ENCODE measurements at regions not wholly inside any gene's neighbourhood (a gene's known extent, or its start where the extent isn't known, plus 50 kb on each side); places are given as distances from the start of the nearest gene placed in this dataset.

DNA sequence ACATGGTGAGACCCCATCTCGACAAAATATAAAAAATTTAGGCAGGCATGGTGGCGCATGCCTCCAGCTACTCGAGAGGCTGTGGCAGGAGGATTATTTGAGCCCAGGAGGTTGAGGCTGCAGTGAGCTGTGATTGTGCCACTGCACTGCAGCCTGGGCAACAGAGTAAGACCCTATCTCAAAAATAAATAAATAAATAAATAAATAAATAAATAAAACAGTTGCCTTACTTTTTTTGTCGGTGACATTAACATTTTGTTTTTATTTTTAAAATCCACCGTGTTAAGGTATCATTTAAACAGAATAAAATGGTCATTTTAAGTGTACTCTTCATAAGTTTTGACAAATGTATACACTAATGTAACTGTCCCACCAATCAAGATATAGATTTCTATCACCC is 57.0 kb downstream of the RASL11A start:
- Histone ChIP-seq H3K9ac (ENCODE audit: low read depth in 1 of 2, low read length in 2 of 2) (no peak overlapping the region), H3K4me3 (ENCODE audit: low read length in 2 of 2) (no peak overlapping the region), H3K27me3 (ENCODE audit: control insufficient read depth in 2 of 2, insufficient read depth in 2 of 2, low read length in 2 of 2) (no peaks in the 10 kb centered on the region), H3K4me1 (ENCODE audit: control insufficient read depth in 2 of 2, insufficient read depth in 2 of 2, low read length in 2 of 2) (no peaks in the 10 kb centered on the region), H3K9me3 (ENCODE audit: control insufficient read depth in 2 of 2, low read length in 2 of 2) (no peaks in the 10 kb centered on the region), H3K27ac (ENCODE audit: low read depth in 2 of 2, low read length in 2 of 2) (no peak overlapping the region), H3K36me3 (ENCODE audit: control insufficient read depth in 2 of 2, insufficient read depth in 2 of 2, low read length in 2 of 2) (no peaks in the 10 kb centered on the region)

DNA sequence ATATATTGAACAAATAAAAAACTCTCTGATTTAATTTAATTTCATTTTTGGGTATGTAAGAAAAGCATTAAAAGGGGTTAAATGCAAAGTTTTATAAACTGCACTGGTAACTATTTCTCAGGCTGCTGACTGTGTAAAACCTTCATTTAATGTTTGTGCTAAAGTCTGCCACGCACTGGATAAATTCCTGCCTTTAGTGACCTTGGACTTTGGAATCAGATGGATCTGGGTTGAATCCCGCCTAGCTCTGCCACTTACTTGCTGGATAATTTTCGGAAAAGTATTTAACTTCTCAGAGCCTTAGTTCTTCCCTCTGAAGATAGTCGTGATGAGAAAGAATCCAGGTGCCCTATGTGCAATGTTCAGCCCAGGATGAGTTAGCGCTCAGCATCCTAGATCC is 58.6 kb downstream of the RASL11A start:
- no peaks in the 10 kb centered on the region for H3K4me1 ChIP-seq (ENCODE audit: control insufficient read depth in 2 of 2, insufficient read depth in 2 of 2, low read length in 2 of 2)
- H3K9ac ChIP-seq (ENCODE audit: low read depth in 1 of 2, low read length in 2 of 2) = no peak overlapping the region
- no peaks in the 10 kb centered on the region for H3K27me3 ChIP-seq (ENCODE audit: control insufficient read depth in 2 of 2, insufficient read depth in 2 of 2, low read length in 2 of 2)
- H3K4me3 ChIP-seq (ENCODE audit: low read length in 2 of 2) = no peak overlapping the region
- no peak overlapping the region for H3K27ac ChIP-seq (ENCODE audit: low read depth in 2 of 2, low read length in 2 of 2)
- H3K9me3 ChIP-seq (ENCODE audit: control insufficient read depth in 2 of 2, low read length in 2 of 2) = no peaks in the 10 kb centered on the region
- H3K36me3 ChIP-seq (ENCODE audit: control insufficient read depth in 2 of 2, insufficient read depth in 2 of 2, low read length in 2 of 2) = no peaks in the 10 kb centered on the region

DNA sequence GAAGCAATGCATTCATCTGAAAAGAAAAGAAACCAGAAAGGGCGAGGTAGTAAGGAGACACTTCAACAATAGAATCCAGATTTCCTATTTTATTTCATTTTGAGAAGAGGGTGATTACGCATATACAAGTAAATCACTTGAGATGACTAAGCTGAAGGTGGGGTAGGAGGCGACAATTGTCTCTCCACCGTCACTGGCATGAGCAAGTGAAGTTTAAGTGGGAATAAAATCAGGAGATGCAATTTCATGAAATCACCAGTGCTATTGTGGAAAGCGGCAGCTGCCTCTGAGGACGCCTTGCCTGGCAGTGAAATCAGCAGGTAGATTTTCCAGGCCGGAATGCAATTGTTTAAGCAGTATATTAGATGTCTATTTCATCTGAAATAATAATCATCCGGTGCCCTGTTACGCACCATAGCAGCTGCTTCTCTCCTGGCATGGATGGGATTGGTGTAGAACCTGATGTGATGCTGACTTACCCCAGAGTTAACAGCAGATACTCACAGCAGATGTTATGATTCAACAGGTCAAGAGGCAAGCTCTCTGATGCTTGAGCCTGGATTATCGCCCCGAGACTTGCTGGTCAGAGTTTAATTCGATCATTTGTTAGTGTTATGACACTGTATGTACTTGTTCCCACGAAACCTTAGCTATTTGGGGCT is 64.3 kb downstream of the RASL11A start:
- Histone ChIP-seq H3K9me3 (ENCODE audit: control insufficient read depth in 2 of 2, low read length in 2 of 2) (no peaks in the 10 kb centered on the region), H3K27me3 (ENCODE audit: control insufficient read depth in 2 of 2, insufficient read depth in 2 of 2, low read length in 2 of 2) (no peaks in the 10 kb centered on the region), H3K27ac (ENCODE audit: low read depth in 2 of 2, low read length in 2 of 2) (no peak overlapping the region), H3K9ac (ENCODE audit: low read depth in 1 of 2, low read length in 2 of 2) (no peak overlapping the region), H3K4me3 (ENCODE audit: low read length in 2 of 2) (no peak overlapping the region), H3K4me1 (ENCODE audit: control insufficient read depth in 2 of 2, insufficient read depth in 2 of 2, low read length in 2 of 2) (no peaks in the 10 kb centered on the region), H3K36me3 (ENCODE audit: control insufficient read depth in 2 of 2, insufficient read depth in 2 of 2, low read length in 2 of 2) (no peaks in the 10 kb centered on the region)

DNA sequence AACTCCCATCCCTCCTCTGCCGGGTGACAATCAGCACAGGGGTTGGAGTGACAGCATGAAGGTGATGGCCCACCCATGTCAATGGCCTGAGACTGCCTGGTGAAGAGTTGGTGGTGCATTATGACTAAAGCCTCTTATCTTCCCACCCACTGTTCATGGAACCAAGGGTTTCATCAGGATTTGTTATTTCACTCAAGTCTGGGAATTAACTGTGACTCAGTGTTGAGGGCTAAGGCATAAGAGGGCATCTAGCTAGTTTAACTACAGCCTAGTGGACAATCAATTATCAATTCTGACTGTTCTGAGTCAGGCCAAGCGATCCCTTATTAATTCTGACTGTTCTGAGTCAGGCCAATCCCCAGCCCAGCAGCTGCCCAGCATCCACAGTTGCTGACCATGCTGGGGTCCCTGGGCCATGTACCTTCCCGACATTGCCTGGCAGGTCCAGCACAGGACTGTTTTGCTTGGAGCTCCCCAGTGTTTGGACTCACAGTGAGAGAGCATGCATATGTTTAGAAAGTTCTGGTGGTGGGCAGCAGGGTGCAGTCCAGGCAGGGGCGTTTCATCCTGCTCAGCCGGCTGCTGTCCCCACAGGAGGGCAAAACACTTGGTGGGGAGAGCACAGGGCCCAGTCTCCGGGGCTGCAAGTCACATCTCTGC is 65.5 kb downstream of the RASL11A start:
- H3K9me3 ChIP-seq (ENCODE audit: control insufficient read depth in 2 of 2, low read length in 2 of 2) = no peaks in the 10 kb centered on the region
- H3K4me1 ChIP-seq (ENCODE audit: control insufficient read depth in 2 of 2, insufficient read depth in 2 of 2, low read length in 2 of 2) = no peaks in the 10 kb centered on the region
- no peaks in the 10 kb centered on the region for H3K36me3 ChIP-seq (ENCODE audit: control insufficient read depth in 2 of 2, insufficient read depth in 2 of 2, low read length in 2 of 2)
- no peak overlapping the region for H3K9ac ChIP-seq (ENCODE audit: low read depth in 1 of 2, low read length in 2 of 2)
- H3K27me3 ChIP-seq (ENCODE audit: control insufficient read depth in 2 of 2, insufficient read depth in 2 of 2, low read length in 2 of 2) = peaks cover 0 to 3% of the 10 kb centered on the region in 2 donors
- no peak overlapping the region for H3K27ac ChIP-seq (ENCODE audit: low read depth in 2 of 2, low read length in 2 of 2)
- H3K4me3 ChIP-seq (ENCODE audit: low read length in 2 of 2) = no peak overlapping the region

DNA sequence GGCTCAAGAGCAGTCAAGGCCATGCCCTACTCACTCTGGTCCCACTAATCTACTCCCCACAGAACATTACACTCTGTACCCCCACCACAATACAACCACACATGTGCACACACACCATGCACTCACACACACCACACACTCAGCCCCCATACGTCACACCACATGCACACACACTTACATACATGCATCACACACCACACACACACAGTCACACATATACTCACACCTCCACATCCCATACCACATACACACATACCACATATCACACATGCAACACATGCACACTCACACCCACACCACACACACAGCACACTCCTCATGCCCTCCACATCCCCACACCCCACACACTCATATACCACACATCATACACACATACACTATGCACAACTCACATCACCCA is 67.6 kb downstream of the RASL11A start:
- Histone ChIP-seq H3K27ac (ENCODE audit: low read depth in 2 of 2, low read length in 2 of 2) (no peak overlapping the region), H3K36me3 (ENCODE audit: control insufficient read depth in 2 of 2, insufficient read depth in 2 of 2, low read length in 2 of 2) (no peaks in the 10 kb centered on the region), H3K9me3 (ENCODE audit: control insufficient read depth in 2 of 2, low read length in 2 of 2) (no peaks in the 10 kb centered on the region), H3K9ac (ENCODE audit: low read depth in 1 of 2, low read length in 2 of 2) (no peak overlapping the region), H3K4me3 (ENCODE audit: low read length in 2 of 2) (no peak overlapping the region), H3K27me3 (ENCODE audit: control insufficient read depth in 2 of 2, insufficient read depth in 2 of 2, low read length in 2 of 2) (peaks cover 0 to 3% of the 10 kb centered on the region in 2 donors), H3K4me1 (ENCODE audit: control insufficient read depth in 2 of 2, insufficient read depth in 2 of 2, low read length in 2 of 2) (no peaks in the 10 kb centered on the region)

DNA sequence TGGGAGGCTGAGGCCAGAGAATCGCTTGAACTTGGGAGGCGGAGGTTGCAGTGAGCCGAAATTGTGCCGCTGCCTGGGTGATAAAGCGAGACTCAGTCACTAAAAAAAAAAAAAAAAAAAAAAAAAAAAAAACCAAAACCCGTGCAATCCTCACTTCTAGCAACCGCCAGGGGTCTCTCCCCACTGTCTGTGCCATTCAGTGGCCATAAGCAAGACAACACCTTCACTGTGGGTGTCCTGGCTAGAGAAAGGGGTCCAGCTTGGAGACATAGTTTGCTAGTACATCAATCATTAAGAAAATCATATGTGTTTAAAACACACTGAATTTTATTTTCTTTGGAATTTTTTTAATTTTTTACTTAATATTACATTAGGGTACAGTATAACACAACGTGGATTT is 68.2 kb downstream of the RASL11A start:
- Histone ChIP-seq H3K4me1 (ENCODE audit: control insufficient read depth in 2 of 2, insufficient read depth in 2 of 2, low read length in 2 of 2) (no peaks in the 10 kb centered on the region), H3K27me3 (ENCODE audit: control insufficient read depth in 2 of 2, insufficient read depth in 2 of 2, low read length in 2 of 2) (peaks cover 0 to 3% of the 10 kb centered on the region in 2 donors), H3K9me3 (ENCODE audit: control insufficient read depth in 2 of 2, low read length in 2 of 2) (no peaks in the 10 kb centered on the region), H3K36me3 (ENCODE audit: control insufficient read depth in 2 of 2, insufficient read depth in 2 of 2, low read length in 2 of 2) (no peaks in the 10 kb centered on the region), H3K27ac (ENCODE audit: low read depth in 2 of 2, low read length in 2 of 2) (no peak overlapping the region), H3K9ac (ENCODE audit: low read depth in 1 of 2, low read length in 2 of 2) (no peak overlapping the region), H3K4me3 (ENCODE audit: low read length in 2 of 2) (no peak overlapping the region)

DNA sequence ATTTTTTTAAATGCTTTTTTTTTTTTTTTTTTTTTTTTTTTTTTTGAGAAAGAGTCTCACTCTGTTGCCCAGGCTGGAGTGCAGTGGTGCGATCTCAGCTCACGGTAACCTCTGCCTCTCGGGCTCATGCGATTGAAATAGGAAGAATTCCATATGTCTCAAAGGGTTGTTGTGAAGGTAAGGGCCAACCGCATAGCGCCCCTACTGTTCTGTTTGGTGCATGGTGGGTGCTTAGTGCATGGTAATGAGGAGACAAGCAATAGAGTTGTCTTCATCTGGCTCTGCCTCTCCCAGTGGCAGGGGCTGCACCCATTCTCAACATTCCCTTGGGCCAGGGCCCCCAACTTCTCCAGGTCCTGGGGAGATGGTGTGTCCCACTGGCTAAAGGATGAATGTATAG is 68.7 kb downstream of the RASL11A start:
- Histone ChIP-seq H3K36me3 (ENCODE audit: control insufficient read depth in 2 of 2, insufficient read depth in 2 of 2, low read length in 2 of 2) (no peaks in the 10 kb centered on the region), H3K27ac (ENCODE audit: low read depth in 2 of 2, low read length in 2 of 2) (no peak overlapping the region), H3K4me1 (ENCODE audit: control insufficient read depth in 2 of 2, insufficient read depth in 2 of 2, low read length in 2 of 2) (no peaks in the 10 kb centered on the region), H3K9ac (ENCODE audit: low read depth in 1 of 2, low read length in 2 of 2) (no peak overlapping the region), H3K9me3 (ENCODE audit: control insufficient read depth in 2 of 2, low read length in 2 of 2) (no peaks in the 10 kb centered on the region), H3K4me3 (ENCODE audit: low read length in 2 of 2) (no peak overlapping the region), H3K27me3 (ENCODE audit: control insufficient read depth in 2 of 2, insufficient read depth in 2 of 2, low read length in 2 of 2) (peaks cover 0 to 3% of the 10 kb centered on the region in 2 donors)

DNA sequence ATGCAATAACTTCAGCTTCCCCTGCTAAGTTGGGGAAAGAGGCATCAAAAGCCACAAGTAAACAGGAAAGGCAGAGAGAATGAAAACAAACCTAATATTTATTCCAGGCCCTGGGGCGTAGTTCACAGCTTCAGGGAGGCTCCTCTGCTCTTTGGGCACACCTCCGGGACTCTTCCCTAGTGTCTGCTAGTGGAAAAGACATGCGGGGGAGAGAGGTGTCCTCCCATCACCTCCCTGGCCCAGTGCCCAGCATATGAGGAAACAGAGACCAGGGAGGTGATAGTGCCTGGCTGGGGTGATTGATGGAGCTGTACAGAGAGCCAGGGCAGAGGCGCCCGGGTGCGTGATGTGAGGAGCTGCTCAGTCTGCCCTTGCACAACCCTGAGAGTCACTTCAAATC is 71.0 kb downstream of the RASL11A start:
- Histone ChIP-seq H3K27ac (ENCODE audit: low read depth in 2 of 2, low read length in 2 of 2) (no peak overlapping the region), H3K4me3 (ENCODE audit: low read length in 2 of 2) (no peak overlapping the region), H3K27me3 (ENCODE audit: control insufficient read depth in 2 of 2, insufficient read depth in 2 of 2, low read length in 2 of 2) (peaks cover 0 to 3% of the 10 kb centered on the region in 2 donors), H3K9ac (ENCODE audit: low read depth in 1 of 2, low read length in 2 of 2) (no peak overlapping the region), H3K36me3 (ENCODE audit: control insufficient read depth in 2 of 2, insufficient read depth in 2 of 2, low read length in 2 of 2) (no peaks in the 10 kb centered on the region), H3K9me3 (ENCODE audit: control insufficient read depth in 2 of 2, low read length in 2 of 2) (no peaks in the 10 kb centered on the region), H3K4me1 (ENCODE audit: control insufficient read depth in 2 of 2, insufficient read depth in 2 of 2, low read length in 2 of 2) (no peaks in the 10 kb centered on the region)

DNA sequence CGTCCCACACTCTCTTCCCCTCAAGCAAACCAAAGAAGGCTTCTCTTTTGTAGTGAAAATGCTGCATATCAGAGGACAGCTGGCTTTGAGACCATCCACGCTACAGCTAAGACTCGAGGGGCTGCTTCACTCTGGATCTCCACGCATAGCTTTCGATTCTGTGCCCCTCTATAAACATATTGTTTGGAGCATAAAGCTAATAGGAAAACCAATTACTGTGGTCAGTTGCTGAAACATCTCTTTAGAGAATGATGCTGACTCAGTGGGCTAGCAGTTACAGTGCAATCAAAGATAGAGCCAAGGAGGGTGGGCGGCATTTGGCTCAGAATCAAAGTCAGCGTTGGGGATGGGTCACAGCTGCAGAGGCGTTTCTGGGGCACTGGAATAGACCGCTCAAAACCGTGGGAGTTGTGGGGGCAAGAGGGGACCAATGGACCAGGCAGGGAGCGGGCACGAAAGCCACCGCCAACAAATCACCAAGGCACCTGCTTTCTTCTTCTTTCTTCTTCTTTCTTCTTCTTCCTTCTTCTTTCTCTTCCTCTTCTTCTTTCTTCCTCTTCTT is 76.7 kb downstream of the RASL11A start:
- Histone ChIP-seq H3K27ac (ENCODE audit: low read depth in 2 of 2, low read length in 2 of 2) (no peak overlapping the region), H3K4me1 (ENCODE audit: control insufficient read depth in 2 of 2, insufficient read depth in 2 of 2, low read length in 2 of 2) (no peaks in the 10 kb centered on the region), H3K27me3 (ENCODE audit: control insufficient read depth in 2 of 2, insufficient read depth in 2 of 2, low read length in 2 of 2) (no peaks in the 10 kb centered on the region), H3K9me3 (ENCODE audit: control insufficient read depth in 2 of 2, low read length in 2 of 2) (no peaks in the 10 kb centered on the region), H3K9ac (ENCODE audit: low read depth in 1 of 2, low read length in 2 of 2) (no peak overlapping the region), H3K4me3 (ENCODE audit: low read length in 2 of 2) (no peak overlapping the region), H3K36me3 (ENCODE audit: control insufficient read depth in 2 of 2, insufficient read depth in 2 of 2, low read length in 2 of 2) (no peaks in the 10 kb centered on the region)

DNA sequence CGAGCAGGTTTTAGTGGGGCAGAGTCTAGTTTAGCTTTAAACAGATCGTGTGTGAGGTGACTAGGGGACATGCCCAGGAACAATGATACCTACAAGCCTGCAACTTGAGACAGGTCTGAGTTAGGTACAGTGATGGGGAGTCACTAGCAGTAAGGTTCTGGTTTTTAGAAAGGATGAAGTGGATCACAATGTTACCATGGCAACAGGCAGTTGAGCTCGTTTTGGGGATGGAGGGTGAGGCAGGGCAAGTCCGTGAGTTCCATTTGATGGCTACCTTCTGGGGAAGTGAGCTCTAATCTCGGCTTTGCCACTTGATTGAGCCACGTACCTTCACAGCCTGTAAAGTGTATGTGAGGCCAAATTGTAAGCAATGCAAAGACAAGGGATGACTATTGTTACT is 76.0 kb upstream of the GTF3A start:
- Histone ChIP-seq H3K4me3 (ENCODE audit: low read length in 2 of 2) (no peak overlapping the region), H3K27me3 (ENCODE audit: control insufficient read depth in 2 of 2, insufficient read depth in 2 of 2, low read length in 2 of 2) (no peaks in the 10 kb centered on the region), H3K4me1 (ENCODE audit: control insufficient read depth in 2 of 2, insufficient read depth in 2 of 2, low read length in 2 of 2) (peaks cover 0 to 3% of the 10 kb centered on the region in 2 donors), H3K36me3 (ENCODE audit: control insufficient read depth in 2 of 2, insufficient read depth in 2 of 2, low read length in 2 of 2) (no peaks in the 10 kb centered on the region), H3K27ac (ENCODE audit: low read depth in 2 of 2, low read length in 2 of 2) (no peak overlapping the region), H3K9ac (ENCODE audit: low read depth in 1 of 2, low read length in 2 of 2) (no peak overlapping the region), H3K9me3 (ENCODE audit: control insufficient read depth in 2 of 2, low read length in 2 of 2) (no peaks in the 10 kb centered on the region)
